ENCODE measurements at regions not wholly inside any gene's neighbourhood (a gene's known extent, or its start where the extent isn't known, plus 50 kb on each side); places are given as distances from the start of the nearest gene placed in this dataset.
A peak's percentile ranks its signal among the peaks of the same experiment; 100 is the strongest.

- TF ChIP-seq SPI1 (IDR thresholded peaks at IDR 0.05; ENCODE audit: borderline replicate concordance, low read depth): no peak
- H3K27me3 ChIP-seq (ENCODE audit: insufficient read depth, poor library complexity, severe bottlenecking): no peaks in the 10 kb centered on the region
- no peak for DNase-seq (ENCODE audit: low read depth in 1 of 2, low spot score in 1 of 2)
- no peak overlapping the region for H3K27ac ChIP-seq (replicated peaks)
- H3K4me3 ChIP-seq (replicated peaks; ENCODE audit: insufficient read depth, low read length): no peak overlapping the region
These were observed 1123.3 kb downstream of the BRD1 start for GRCh38 chr22:48704335-48704734.

DNA sequence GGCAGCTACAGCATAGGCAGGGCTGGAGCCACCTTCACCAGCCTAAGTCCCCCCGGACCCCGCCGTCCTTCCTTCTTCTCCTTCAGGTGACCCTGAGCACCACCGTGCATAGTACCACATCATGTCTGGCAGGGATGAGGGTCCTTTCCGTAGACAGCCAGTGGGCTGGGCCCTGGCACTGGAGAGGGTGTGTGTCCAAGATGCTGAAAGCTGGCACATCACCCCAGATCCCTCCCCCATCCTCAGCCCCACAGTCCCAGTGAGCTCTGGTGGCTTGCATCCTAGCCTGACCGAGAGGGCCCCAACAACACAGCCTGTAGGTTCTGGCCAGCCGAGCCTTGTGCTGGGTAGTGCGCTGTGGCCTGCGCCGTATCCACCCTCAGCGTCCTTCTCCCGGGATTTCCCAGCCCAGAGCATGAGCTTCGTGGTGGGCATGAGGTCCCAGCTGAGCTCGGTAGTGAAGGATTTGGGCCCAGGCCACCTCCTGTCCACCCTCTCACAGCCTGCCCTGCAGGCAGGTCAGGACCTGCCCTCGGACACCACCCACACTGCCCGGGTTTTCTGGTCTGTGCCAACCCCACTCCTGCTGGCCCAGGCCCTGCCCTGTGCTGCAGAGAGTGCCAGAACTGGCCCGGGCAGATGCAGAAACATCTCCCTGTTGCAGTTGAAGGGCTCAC is 1124.3 kb downstream of the BRD1 start:
- Histone ChIP-seq H3K27me3 (ENCODE audit: insufficient read depth, poor library complexity, severe bottlenecking) (no peaks in the 10 kb centered on the region), H3K4me3 (replicated peaks; ENCODE audit: insufficient read depth, low read length) (no peak overlapping the region), H3K27ac (replicated peaks) (no peak overlapping the region)
- no peak for DNase-seq (ENCODE audit: low read depth in 1 of 2, low spot score in 1 of 2)
- no peak for TF ChIP-seq CTCF (IDR thresholded peaks at IDR 0.05; ENCODE audit: insufficient read depth, low read length)
- no peak for TF ChIP-seq POLR2AphosphoS5 (IDR thresholded peaks at IDR 0.05; ENCODE audit: low read depth)
- TF ChIP-seq, protein P1, sequence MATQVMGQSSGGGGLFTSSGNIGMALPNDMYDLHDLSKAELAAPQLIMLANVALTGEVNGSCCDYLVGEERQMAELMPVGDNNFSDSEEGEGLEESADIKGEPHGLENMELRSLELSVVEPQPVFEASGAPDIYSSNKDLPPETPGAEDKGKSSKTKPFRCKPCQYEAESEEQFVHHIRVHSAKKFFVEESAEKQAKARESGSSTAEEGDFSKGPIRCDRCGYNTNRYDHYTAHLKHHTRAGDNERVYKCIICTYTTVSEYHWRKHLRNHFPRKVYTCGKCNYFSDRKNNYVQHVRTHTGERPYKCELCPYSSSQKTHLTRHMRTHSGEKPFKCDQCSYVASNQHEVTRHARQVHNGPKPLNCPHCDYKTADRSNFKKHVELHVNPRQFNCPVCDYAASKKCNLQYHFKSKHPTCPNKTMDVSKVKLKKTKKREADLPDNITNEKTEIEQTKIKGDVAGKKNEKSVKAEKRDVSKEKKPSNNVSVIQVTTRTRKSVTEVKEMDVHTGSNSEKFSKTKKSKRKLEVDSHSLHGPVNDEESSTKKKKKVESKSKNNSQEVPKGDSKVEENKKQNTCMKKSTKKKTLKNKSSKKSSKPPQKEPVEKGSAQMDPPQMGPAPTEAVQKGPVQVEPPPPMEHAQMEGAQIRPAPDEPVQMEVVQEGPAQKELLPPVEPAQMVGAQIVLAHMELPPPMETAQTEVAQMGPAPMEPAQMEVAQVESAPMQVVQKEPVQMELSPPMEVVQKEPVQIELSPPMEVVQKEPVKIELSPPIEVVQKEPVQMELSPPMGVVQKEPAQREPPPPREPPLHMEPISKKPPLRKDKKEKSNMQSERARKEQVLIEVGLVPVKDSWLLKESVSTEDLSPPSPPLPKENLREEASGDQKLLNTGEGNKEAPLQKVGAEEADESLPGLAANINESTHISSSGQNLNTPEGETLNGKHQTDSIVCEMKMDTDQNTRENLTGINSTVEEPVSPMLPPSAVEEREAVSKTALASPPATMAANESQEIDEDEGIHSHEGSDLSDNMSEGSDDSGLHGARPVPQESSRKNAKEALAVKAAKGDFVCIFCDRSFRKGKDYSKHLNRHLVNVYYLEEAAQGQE (IDR thresholded peaks at IDR 0.05; ENCODE audit: insufficient replicate concordance, low read depth): no peak
- TF ChIP-seq GABPA (IDR thresholded peaks at IDR 0.05; ENCODE audit: low read depth): no peak
- no peak for TF ChIP-seq SPI1 (IDR thresholded peaks at IDR 0.05; ENCODE audit: borderline replicate concordance, low read depth)

- peak; percentile 77 to 89 for DNase-seq (ENCODE audit: low read depth in 1 of 2, low spot score in 1 of 2)
- TF ChIP-seq, protein P1 (IDR thresholded peaks at IDR 0.05; ENCODE audit: insufficient replicate concordance, low read depth): no peak
- TF ChIP-seq SPI1 (IDR thresholded peaks at IDR 0.05; ENCODE audit: borderline replicate concordance, low read depth): peak; percentile 4; the same call in 1 of the 2 replicates
- TF ChIP-seq POLR2AphosphoS5 (IDR thresholded peaks at IDR 0.05; ENCODE audit: low read depth): no peak
- Histone ChIP-seq H3K27ac (replicated peaks) (peak overlapping the region; percentile 66), H3K4me3 (replicated peaks; ENCODE audit: insufficient read depth, low read length) (no peak overlapping the region), H3K27me3 (ENCODE audit: insufficient read depth, poor library complexity, severe bottlenecking) (no peaks in the 10 kb centered on the region)
These were observed 1125.0 kb downstream of the BRD1 start for GRCh38 chr22:48702573-48703264.

GRCh38 chr22:48701296-48702030 is 1126.2 kb downstream of the BRD1 start:
- Histone ChIP-seq H3K27ac (replicated peaks) (no peak overlapping the region), H3K27me3 (ENCODE audit: insufficient read depth, poor library complexity, severe bottlenecking) (no peaks in the 10 kb centered on the region), H3K4me3 (replicated peaks; ENCODE audit: insufficient read depth, low read length) (no peak overlapping the region)
- no peak for DNase-seq (ENCODE audit: low read depth in 1 of 2, low spot score in 1 of 2)
- TF ChIP-seq, protein P1 (IDR thresholded peaks at IDR 0.05; ENCODE audit: insufficient replicate concordance, low read depth): no peak
- TF ChIP-seq CTCF (IDR thresholded peaks at IDR 0.05; ENCODE audit: insufficient read depth, low read length): no peak
- no peak for TF ChIP-seq POLR2AphosphoS5 (IDR thresholded peaks at IDR 0.05; ENCODE audit: low read depth)
- TF ChIP-seq SPI1 (IDR thresholded peaks at IDR 0.05; ENCODE audit: borderline replicate concordance, low read depth): no peak

Data from HL-60 (cell line).